UCSD-AML1 (cell line): ENCODE measurements at regions not wholly inside any gene's neighbourhood (a gene's known extent, or its start where the extent isn't known, plus 50 kb on each side); places are given as distances from the start of the nearest gene placed in this dataset.

Source experiments
- DNase-seq: peaks from one replicate; lab custom pipeline; 2025; ENCODE audit not compliant: unreplicated experiment; lab: John Stamatoyannopoulos, UW

GRCh38 chr7:157482025-157482424, 145.2 kb downstream of the DNAJB6 start:
- no peak for DNase-seq

- no peak for DNase-seq
Observed at GRCh38 chr7:157482517-157483087, 145.8 kb downstream of the DNAJB6 start.

- no peak for DNase-seq
Observed at GRCh38 chr7:157483515-157483914, 146.7 kb downstream of the DNAJB6 start.

- no peak for DNase-seq
Observed at GRCh38 chr7:157483971-157484410, 147.2 kb downstream of the DNAJB6 start.

GRCh38 chr7:157484411-157485081, 147.7 kb downstream of the DNAJB6 start:
- DNase-seq, result no peak

- DNase-seq, result no peak
Observed at GRCh38 chr7:157485361-157485831, 148.6 kb downstream of the DNAJB6 start.

- no peak for DNase-seq
Observed at GRCh38 chr7:157486007-157486755, 149.4 kb downstream of the DNAJB6 start.

GRCh38 chr7:157487046-157487770, 150.4 kb downstream of the DNAJB6 start:
- DNase-seq, result no peak

- no peak for DNase-seq
Observed at GRCh38 chr7:157488281-157488680, 151.5 kb downstream of the DNAJB6 start.

- no peak for DNase-seq
Observed at GRCh38 chr7:157488966-157489365, 152.2 kb downstream of the DNAJB6 start.
